ENCODE measurements at regions not wholly inside any gene's neighbourhood (a gene's known extent, or its start where the extent isn't known, plus 50 kb on each side); places are given as distances from the start of the nearest gene placed in this dataset.

DNA sequence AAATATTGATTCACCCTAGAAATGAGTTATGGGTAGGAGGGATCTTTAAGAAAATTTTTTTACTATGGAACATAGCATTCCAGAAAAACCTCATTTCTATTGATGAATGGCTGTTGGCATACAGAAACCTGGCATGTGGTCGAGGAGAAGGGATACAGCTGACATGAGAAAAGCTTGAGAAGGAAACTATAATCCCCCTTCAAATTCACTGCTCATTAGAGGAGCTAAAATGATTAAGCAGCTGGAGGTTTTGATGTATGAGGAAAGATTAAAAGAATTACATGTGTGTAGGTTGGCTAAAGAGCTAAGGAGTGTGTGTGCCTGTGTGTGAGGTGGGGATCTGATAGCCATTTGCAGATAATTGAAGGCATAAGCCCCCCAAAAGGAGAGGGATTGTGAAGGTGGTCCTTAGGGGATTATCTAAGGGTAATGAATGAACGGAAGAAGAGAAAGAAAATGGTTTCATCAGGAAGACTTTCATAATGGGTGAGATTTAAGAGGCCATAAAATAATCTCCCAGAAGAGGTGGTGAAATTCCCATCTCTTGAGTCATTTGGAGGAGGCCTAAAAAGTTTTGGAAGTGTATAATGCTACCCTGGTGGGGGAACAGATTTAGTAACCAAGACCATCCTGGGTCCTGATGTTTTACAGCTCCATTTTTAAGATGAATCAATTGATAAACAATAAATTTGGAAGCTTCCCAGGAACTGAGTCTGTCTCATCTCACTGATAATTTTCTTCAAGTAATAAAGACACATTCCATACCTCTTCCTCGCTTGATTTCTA, 272.0 kb upstream of the HAND2 start:
- TF ChIP-seq POLR2A (IDR thresholded peaks at IDR 0.05) (no peak), CTCF (IDR thresholded peaks at IDR 0.05) (no peak)
